DOHH2 (cell line): ENCODE measurements at regions not wholly inside any gene's neighbourhood (a gene's known extent, or its start where the extent isn't known, plus 50 kb on each side); places are given as distances from the start of the nearest gene placed in this dataset.

Source experiments
- EZH2phosphoT487 ChIP-seq: fragments of 200-600 bp; sonication (generic); IDR thresholded peaks from 2 replicates; pipeline ENCODE4 v1.6.1; 2017; ENCODE audit warnings: borderline replicate concordance, mild to moderate bottlenecking, antibody characterized with exemption, low read length, moderate library complexity, mixed read lengths
- TF ChIP-seq, protein P1 (sequence below): fragments of 200-600 bp; sonication (generic); IDR thresholded peaks from one replicate; pipeline ENCODE4 v1.5.1; 2014; ENCODE audit warnings: antibody characterized with exemption, mild to moderate bottlenecking, low read depth, low read length; ENCODE audit not compliant: poor library complexity, severe bottlenecking

DNA sequence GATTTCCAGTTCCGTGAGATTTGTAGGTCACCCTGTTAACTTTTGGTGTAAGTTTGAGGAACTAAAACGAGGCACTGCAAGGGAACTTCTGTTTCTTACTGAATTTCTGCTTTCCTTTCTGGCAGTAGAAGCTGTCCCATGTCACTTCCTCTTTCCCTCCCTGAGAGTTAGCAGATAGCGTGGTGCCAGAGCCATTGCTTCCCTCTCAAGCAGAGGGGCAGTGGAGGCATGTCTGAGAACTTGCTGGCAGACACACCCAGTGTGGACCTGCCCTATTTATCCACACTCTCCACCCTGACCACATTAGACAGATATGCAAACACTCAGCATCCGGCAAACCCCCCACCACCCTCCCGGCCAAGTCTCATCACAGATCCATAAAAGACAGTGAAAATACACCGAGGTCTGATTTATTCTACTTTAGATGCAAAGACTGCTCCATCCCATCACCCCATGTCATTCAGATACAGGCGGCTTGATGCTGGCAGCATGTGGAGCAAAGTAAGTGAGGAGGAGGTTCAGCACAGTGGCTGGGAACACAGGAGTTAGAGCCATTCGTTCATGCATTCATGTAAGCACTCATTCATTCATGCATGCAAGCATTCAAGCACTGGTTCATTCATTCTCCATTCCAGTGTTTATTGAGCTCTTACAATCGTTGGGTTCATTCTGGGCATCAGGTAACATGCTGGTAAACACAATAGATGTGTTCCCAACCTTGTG is 324.7 kb downstream of the SHQ1 start:
- TF ChIP-seq, protein P1, sequence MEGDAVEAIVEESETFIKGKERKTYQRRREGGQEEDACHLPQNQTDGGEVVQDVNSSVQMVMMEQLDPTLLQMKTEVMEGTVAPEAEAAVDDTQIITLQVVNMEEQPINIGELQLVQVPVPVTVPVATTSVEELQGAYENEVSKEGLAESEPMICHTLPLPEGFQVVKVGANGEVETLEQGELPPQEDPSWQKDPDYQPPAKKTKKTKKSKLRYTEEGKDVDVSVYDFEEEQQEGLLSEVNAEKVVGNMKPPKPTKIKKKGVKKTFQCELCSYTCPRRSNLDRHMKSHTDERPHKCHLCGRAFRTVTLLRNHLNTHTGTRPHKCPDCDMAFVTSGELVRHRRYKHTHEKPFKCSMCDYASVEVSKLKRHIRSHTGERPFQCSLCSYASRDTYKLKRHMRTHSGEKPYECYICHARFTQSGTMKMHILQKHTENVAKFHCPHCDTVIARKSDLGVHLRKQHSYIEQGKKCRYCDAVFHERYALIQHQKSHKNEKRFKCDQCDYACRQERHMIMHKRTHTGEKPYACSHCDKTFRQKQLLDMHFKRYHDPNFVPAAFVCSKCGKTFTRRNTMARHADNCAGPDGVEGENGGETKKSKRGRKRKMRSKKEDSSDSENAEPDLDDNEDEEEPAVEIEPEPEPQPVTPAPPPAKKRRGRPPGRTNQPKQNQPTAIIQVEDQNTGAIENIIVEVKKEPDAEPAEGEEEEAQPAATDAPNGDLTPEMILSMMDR, result no peak
- no peak for TF ChIP-seq EZH2phosphoT487
